ENCODE measurements at regions not wholly inside any gene's neighbourhood (a gene's known extent, or its start where the extent isn't known, plus 50 kb on each side); places are given as distances from the start of the nearest gene placed in this dataset.

DNA sequence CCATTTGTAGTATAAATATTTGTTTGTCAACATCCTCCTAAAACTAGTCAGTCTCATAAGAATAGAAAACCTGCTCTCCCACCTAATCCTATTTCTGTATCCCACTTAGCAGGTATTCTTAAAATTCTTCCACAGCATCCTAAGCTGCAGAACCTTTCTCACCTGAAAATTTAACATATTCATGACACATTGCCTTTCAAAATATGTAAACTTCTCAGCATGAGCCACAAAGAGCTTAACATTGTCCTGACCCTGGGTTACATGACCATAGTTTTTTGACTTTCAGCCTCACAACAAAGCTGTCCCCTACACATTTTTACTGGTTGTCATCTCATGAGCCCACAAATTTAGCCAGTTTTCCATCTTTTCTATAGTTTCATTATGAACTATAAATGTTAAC lies 712.1 kb downstream of the LTN1 start:
- intact Hi-C loops (cut with micrococcal nuclease; ENCODE audit: unreplicated experiment) (no loop called here), in situ Hi-C loops (cut with HindIII; ENCODE audit: low pct_unique_long_range_greater_than_20kb, low sequenced_read_pairs) (no loop called here)
- ChIA-PET CTCF (no interaction called here), POLR2A (no interaction called here)
- Histone ChIP-seq H3K27ac (ENCODE audit: low read length) (no peak overlapping the region), H3K27me3 (ENCODE audit: control insufficient read depth, insufficient read depth, low read length) (no peaks in the 10 kb centered on the region), H3K4me3 (ENCODE audit: low read depth in 2 of 2, low read length in 2 of 2) (no peak overlapping the region), H3K4me1 (ENCODE audit: control insufficient read depth, insufficient read depth, low read length) (no peaks in the 10 kb centered on the region), H3K9me3 (ENCODE audit: control insufficient read depth, insufficient read depth, low read depth, low read length) (no peaks in the 10 kb centered on the region), H3K36me3 (ENCODE audit: control insufficient read depth, insufficient read depth, low read length) (no peaks in the 10 kb centered on the region)
- TF ChIP-seq, protein P1, sequence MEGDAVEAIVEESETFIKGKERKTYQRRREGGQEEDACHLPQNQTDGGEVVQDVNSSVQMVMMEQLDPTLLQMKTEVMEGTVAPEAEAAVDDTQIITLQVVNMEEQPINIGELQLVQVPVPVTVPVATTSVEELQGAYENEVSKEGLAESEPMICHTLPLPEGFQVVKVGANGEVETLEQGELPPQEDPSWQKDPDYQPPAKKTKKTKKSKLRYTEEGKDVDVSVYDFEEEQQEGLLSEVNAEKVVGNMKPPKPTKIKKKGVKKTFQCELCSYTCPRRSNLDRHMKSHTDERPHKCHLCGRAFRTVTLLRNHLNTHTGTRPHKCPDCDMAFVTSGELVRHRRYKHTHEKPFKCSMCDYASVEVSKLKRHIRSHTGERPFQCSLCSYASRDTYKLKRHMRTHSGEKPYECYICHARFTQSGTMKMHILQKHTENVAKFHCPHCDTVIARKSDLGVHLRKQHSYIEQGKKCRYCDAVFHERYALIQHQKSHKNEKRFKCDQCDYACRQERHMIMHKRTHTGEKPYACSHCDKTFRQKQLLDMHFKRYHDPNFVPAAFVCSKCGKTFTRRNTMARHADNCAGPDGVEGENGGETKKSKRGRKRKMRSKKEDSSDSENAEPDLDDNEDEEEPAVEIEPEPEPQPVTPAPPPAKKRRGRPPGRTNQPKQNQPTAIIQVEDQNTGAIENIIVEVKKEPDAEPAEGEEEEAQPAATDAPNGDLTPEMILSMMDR (IDR thresholded peaks at IDR 0.05): no peak
- TF ChIP-seq, protein P2, sequence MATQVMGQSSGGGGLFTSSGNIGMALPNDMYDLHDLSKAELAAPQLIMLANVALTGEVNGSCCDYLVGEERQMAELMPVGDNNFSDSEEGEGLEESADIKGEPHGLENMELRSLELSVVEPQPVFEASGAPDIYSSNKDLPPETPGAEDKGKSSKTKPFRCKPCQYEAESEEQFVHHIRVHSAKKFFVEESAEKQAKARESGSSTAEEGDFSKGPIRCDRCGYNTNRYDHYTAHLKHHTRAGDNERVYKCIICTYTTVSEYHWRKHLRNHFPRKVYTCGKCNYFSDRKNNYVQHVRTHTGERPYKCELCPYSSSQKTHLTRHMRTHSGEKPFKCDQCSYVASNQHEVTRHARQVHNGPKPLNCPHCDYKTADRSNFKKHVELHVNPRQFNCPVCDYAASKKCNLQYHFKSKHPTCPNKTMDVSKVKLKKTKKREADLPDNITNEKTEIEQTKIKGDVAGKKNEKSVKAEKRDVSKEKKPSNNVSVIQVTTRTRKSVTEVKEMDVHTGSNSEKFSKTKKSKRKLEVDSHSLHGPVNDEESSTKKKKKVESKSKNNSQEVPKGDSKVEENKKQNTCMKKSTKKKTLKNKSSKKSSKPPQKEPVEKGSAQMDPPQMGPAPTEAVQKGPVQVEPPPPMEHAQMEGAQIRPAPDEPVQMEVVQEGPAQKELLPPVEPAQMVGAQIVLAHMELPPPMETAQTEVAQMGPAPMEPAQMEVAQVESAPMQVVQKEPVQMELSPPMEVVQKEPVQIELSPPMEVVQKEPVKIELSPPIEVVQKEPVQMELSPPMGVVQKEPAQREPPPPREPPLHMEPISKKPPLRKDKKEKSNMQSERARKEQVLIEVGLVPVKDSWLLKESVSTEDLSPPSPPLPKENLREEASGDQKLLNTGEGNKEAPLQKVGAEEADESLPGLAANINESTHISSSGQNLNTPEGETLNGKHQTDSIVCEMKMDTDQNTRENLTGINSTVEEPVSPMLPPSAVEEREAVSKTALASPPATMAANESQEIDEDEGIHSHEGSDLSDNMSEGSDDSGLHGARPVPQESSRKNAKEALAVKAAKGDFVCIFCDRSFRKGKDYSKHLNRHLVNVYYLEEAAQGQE (IDR thresholded peaks at IDR 0.05; ENCODE audit: insufficient read depth in 1 of 2, low read depth in 2 of 2, low read length in 1 of 2): no peak
- TF ChIP-seq TCF7L2 (IDR thresholded peaks at IDR 0.05; ENCODE audit: low read depth, low read length) (no peak), POLR2AphosphoS5 (IDR thresholded peaks at IDR 0.05; ENCODE audit: low read depth, low read length) (no peak), SIN3A (IDR thresholded peaks at IDR 0.05; ENCODE audit: borderline replicate concordance, insufficient read depth, low read depth, low read length) (no peak)
- no TSS peak for BruUV-seq (replicated peaks)
- DNase-seq (ENCODE audit: low read depth, low spot score) (no peak), ATAC-seq (no peak)

DNA sequence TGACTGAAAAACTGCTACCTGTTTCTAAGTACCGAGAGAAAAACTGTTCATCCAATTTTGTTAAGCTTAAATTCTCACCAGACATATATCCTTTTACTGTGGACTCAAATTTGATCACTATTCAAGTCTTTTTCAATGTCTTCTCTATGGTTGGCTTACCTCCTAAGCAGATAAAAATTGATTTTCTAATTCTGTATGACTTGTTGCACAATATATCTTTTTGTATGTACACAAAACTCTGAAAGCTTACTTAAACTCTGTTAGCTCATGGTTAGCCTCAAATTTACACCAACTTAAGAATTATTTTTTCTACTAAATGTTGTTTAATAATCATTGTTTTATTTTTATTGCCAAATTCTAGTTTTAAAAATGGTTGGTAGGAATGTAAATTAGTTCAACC lies 715.4 kb downstream of the LTN1 start:
- no peak for TF ChIP-seq POLR2AphosphoS5 (IDR thresholded peaks at IDR 0.05; ENCODE audit: low read depth, low read length)
- TF ChIP-seq TCF7L2 (IDR thresholded peaks at IDR 0.05; ENCODE audit: low read depth, low read length): no peak
- TF ChIP-seq, protein P1 (IDR thresholded peaks at IDR 0.05): no peak
- TF ChIP-seq SIN3A (IDR thresholded peaks at IDR 0.05; ENCODE audit: borderline replicate concordance, insufficient read depth, low read depth, low read length): no peak
- TF ChIP-seq, protein P2 (IDR thresholded peaks at IDR 0.05; ENCODE audit: insufficient read depth in 1 of 2, low read depth in 2 of 2, low read length in 1 of 2): no peak
- POLR2A ChIA-PET: no interaction called here
- no TSS peak for BruUV-seq (replicated peaks)

More for the DNA sequence above, 715.4 kb downstream of the LTN1 start:
- H3K27me3 ChIP-seq (ENCODE audit: control insufficient read depth, insufficient read depth, low read length): no peaks in the 10 kb centered on the region
- CTCF ChIA-PET: no interaction called here
- H3K9me3 ChIP-seq (ENCODE audit: control insufficient read depth, insufficient read depth, low read depth, low read length): no peaks in the 10 kb centered on the region
- no peak for ATAC-seq
- H3K36me3 ChIP-seq (ENCODE audit: control insufficient read depth, insufficient read depth, low read length): no peaks in the 10 kb centered on the region
- intact Hi-C loops (cut with micrococcal nuclease; ENCODE audit: unreplicated experiment): no loop called here
- in situ Hi-C loops (cut with HindIII; ENCODE audit: low pct_unique_long_range_greater_than_20kb, low sequenced_read_pairs): no loop called here
- no peak overlapping the region for H3K27ac ChIP-seq (ENCODE audit: low read length)
- H3K4me1 ChIP-seq (ENCODE audit: control insufficient read depth, insufficient read depth, low read length): no peaks in the 10 kb centered on the region
- no peak for DNase-seq (ENCODE audit: low read depth, low spot score)
- H3K4me3 ChIP-seq (ENCODE audit: low read depth in 2 of 2, low read length in 2 of 2): no peak overlapping the region
